Activated CD4-positive, alpha-beta T cell treated with anti-CD3 and anti-CD28 coated beads, Interleukin-2, amount 50 U/mL, for 4 hours (primary cell): ENCODE measurements at regions not wholly inside any gene's neighbourhood (a gene's known extent, or its start where the extent isn't known, plus 50 kb on each side); places are given as distances from the start of the nearest gene placed in this dataset.

Experiments used
- DNase-seq, 2 experiments: peaks; one replicate each; pipeline ENCODE4 v3.0.0-alpha.2; 2020

- no peak for DNase-seq
Observed at GRCh38 chr15:95864467-95864886, 466.0 kb upstream of the NR2F2 start.

DNA sequence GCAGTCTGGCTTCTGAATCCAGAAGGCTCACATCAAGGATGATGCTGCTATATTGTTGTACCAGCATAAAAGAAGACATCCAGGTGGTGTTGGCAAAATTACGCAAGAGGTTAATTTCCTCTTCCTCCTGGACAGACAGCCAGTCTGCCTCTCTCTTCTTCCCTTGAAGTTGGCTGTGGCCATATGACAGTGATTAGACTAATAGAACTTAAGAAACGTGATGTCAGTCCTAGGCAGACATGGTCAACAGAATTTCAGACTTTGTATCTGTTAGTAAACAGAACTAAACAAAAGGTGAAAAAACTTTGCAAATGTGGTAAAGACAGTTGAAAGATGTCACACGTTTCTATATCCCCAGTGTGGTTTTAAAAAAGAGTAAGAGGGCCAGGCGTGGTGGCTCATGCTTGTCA, 465.2 kb upstream of the NR2F2 start:
- DNase-seq, result no peak

DNA sequence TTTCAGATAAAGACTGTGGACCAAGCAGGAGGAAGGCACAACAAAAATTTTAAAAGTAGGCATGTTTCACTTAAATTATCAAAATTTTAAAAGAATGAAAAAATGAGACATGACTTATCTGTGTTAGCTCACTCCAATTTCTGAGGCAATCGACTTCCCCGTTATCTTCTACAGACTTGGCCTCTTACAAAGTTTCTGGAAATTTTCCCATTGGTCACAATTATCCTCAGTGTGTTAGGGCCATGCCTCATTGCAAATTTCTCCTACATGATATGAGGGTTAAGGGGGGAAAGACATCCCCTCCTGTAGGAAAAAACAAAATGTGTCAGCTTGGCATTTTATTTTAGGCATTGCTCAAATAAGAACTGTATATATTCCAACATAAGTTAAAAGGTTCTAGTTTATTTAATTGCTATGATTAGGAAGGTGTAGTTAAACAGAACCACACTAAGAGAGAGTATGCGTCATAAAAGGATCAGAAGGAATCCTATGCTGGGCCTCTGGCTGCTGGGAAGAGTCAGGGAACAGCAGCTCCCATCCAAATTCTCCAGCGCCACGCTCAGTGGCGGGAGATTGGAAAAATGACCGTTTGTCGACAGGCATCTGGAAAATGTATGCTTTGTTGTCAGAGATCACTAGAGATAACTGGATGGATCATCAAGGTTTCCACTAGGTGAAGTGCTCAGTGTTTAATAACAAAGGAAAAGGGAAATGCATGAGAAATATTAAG, 463.6 kb upstream of the NR2F2 start:
- DNase-seq, result no peak

DNA sequence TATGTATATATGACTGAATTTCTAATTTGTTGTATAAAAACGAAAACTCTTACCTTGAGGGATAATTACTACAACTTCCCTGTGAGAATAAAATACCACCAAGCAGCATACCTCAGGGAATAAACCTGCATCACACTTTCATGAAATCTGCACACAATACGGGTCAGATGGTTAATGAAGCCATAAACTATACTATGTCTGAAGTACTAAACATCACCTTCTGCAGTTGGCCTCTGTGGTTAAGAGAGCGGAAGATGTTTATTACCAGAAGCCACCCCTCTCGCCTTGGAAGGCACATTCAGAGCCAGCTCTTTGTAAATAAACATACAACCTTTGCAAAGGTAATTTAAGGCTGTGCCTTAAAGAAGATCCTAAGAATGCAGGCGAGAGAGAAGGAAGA, 462.1 kb upstream of the NR2F2 start:
- no peak for DNase-seq

DNA sequence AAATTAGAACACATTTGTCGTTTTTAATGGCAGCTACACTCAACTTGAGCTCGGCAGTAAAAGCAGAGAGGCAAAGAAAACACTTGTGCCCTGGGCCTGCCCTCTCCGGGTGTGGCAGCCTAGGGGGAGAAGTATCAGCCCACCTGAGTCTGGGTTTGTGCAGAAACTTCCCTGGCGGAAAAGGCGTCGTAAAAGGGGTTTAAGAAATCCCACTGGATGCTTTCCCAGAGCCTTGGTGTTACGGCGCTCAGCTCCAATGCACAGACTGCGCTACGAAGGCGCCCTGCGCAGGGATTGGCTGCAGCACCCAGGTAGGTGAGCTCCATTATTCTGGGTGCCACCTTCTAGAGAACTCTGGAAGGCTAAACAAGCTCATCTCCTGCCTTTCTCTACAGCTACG, 461.5 kb upstream of the NR2F2 start:
- no peak for DNase-seq

DNA sequence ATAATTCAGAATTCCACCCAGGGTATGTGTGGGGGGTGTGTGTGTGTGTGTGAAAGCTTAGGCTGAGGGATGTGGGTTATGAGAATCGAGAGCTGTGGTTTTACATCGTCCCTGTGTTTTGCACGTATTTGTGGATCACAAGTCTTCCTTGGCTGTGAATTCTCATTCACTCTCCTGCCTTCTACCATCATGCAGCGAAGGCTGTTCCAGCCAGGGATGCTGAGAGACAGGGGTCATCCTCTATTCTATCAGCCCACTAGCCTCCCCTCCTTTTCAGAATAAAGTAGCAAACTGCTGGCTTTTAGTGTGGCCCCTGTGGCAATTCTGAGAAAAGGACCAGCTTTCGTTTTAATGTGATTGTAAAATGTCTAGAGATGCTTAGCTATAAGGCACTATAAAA, 460.6 kb upstream of the NR2F2 start:
- no peak for DNase-seq

DNA sequence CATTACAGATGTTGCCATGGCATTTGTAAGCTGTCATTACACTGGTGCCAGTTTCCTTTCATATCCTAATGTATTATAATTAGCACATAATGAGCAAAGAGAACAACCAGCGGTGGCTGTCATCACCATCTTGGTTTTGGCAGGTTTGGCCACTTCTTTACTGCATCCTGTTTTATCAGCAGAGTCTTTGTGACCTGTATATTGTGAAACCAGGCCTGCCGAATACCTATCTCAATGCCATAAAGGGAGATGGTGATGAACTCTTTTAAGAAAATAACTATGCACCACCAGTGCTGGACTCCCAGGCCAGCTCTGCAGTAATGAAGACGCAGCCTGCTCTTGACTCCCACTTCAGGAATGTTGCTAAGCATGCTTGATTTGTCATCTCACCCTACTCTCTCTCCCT, 458.1 kb upstream of the NR2F2 start:
- no peak for DNase-seq

- DNase-seq, result no peak
Observed at GRCh38 chr15:95874637-95875036, 455.9 kb upstream of the NR2F2 start.

DNA sequence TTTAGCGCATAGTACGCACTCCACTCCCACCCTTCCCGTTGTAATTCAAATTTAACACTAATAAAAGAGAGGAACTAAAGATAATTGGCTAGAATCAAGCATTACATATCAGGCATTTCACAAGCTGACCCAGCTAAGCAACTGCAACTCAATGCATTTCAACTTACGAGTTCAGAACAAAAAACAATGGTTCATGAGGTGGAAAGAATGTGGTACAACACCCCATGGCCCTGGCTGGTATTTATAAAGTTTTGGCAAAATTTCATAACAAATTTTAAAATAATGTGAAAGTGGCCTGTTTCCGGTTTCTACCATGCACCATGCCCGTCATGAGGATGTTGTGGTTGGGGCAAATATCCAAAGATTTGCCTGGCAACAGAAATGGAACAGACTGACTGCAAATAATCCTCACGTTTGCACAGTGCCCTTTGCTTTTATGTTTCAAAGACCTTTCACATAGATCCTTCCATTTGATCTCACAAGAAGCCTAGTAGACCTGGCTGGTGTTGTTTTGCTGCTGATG, 455.3 kb upstream of the NR2F2 start:
- no peak for DNase-seq

DNA sequence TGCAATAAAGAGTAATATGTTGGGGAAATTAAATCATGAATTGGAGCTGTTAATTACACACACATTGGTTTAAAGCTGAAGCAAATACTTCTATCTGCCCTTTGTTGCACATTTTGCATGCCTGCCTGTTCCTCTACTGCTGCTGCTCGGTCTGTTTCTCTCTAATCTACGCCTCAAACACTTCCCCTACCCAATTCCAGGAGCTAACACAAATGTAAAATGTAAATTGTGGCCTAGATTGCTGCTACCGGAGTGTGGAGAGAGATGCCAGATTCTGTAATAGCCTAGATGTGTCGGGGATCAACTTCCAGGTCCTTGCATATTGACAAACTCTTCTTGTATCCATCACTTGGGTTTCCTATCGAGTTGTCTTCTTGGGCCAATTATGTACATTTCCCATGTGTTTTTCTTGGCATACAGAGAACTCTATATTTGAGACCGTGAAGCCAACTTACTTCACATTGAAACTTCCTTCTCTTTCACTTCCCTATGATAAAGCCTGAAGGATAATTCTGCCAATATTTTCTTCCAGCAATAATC, 450.4 kb upstream of the NR2F2 start:
- no peak for DNase-seq

- DNase-seq, result no peak
Observed at GRCh38 chr15:95880630-95881029, 449.9 kb upstream of the NR2F2 start.

DNA sequence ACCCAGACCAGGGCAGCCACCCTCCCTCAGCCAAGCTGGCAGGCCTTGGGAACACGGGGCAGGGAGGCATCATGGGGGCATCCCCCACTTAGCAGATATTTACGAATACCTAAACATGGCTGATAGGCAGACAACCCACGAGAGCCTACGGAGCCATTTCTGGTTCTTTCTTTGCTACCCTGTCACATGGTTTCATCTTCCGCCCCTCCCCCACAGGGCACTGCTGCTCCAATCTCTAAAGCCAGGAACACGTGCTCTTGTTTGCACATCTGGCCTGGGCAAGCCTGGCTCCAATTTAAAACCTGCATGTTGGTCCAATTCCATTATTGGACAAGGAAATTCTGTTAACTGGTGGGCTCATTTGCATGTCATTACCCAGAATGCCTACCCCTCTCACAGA, 447.4 kb upstream of the NR2F2 start:
- no peak for DNase-seq

DNA sequence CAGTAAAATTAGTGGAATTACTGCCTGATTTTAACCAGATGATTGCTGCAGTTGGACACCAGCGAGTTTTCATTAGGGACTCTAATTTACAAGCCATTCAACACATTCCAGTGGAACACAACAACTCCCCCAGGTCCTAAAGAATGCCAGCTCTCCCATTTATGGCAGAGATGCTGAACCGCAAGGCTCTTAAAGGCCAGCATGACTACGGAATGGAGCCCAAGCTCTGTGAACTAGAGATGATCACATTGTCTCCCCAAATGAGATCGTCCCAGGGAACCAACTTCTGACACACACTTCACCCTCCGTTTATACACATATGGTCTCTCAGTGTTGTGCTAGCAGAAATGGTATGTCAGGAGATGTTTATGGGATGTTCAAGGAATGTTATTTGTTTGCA, 446.2 kb upstream of the NR2F2 start:
- no peak for DNase-seq

DNA sequence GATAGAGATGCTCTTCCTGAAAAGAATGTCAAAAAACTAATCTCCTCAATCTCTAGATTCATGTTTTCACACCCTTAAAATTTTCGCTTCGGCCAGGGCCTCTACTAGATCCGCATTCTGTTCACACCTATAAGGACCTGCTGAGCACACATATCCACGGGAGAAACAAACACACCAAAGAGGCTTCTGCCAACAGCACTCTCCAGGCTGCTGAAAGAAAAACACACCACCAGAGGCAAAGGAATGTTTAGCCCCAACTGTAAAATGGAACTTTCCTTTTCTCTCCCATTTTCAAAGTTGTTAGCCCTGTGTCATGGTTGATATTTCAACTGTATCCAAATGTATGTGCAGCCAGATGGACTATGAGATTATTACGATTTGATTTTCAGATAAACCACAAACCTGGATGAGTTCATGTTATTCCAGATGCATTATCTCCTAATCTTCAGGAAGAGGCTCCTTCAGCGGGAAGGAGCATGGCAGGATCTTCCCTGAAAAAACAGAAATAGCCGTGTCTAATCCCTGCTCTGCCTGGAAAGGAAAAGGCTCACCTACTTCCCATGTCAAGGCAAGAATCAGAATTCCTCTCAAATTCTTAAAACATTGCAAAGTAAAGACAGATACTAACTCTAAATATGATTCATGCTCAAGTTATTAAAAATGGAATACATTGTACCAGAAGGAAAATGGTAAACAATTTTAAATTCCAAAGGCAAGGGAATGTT, 442.7 kb upstream of the NR2F2 start:
- no peak for DNase-seq

GRCh38 chr15:95888762-95889161, 441.7 kb upstream of the NR2F2 start:
- no peak for DNase-seq

GRCh38 chr15:95894407-95894956, 436.0 kb upstream of the NR2F2 start:
- no peak for DNase-seq

DNA sequence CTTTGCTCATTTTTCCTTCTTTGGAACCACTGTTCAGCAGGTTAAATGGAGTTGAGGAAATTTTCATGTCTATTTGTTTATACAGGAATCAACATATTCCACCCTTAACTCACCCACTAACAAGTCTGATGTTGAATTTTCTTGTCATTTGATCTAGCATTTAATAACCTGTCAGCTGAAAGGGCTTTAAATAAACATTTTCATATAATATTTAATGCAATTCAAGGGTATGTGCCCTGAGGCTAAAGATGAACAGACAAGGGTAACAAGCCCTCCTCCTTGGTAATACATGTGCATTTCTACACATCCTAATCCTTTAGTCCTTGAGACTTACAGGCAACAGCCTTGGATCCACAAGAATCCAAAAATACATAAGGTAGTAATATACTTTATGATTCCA, 435.0 kb upstream of the NR2F2 start:
- DNase-seq, result no peak

DNA sequence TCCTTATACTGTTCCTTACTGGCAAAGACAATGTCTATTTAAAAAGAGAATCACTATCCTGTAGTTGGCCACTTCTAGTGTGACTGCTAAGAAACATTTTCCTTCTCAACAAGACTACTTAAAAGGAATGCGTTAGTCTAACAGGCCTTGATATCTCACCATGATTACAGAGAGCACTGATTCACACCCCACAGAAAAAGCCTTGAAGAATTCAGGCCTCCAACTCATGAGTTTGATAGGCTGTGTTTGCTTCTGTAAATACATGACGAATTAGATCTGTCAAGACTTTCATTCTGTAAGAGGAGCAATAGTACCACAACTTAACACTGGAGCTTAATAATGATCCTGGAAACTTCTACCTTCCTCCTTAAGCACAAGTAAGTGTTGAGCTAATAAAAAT, 432.8 kb upstream of the NR2F2 start:
- no peak for DNase-seq

DNA sequence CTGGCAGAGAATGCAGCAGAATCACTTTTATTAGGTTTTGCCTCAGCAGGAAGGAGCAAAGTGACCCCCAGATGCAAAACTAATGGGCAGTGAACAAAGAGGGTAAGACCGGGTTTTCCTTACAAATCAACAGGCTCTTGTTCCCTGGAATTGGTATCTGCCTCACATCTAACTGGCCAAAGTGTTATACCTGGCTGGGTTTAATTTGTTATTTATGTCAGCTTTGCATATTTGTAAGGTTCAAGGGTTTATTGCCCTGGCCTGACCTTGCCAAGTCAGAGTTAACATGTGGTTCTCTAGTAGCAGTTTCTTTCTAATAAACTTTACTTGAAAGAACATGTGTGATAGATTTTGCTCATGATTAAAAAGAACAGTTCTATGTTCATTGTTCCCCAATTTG, 431.7 kb upstream of the NR2F2 start:
- no peak for DNase-seq

- no peak for DNase-seq
Observed at GRCh38 chr15:95901271-95901670, 429.2 kb upstream of the NR2F2 start.

- no peak for DNase-seq
Observed at GRCh38 chr15:95902606-95903005, 427.9 kb upstream of the NR2F2 start.

GRCh38 chr15:95903352-95903751, 427.1 kb upstream of the NR2F2 start:
- no peak for DNase-seq

GRCh38 chr15:95910643-95911212, 419.8 kb upstream of the NR2F2 start:
- DNase-seq, result no peak
